ENCODE measurements at regions not wholly inside any gene's neighbourhood (a gene's known extent, or its start where the extent isn't known, plus 50 kb on each side); places are given as distances from the start of the nearest gene placed in this dataset.

GRCh38 chr16:63080746-63081145 is 1044.5 kb upstream of the CDH8 start:
- TF ChIP-seq, protein P1, sequence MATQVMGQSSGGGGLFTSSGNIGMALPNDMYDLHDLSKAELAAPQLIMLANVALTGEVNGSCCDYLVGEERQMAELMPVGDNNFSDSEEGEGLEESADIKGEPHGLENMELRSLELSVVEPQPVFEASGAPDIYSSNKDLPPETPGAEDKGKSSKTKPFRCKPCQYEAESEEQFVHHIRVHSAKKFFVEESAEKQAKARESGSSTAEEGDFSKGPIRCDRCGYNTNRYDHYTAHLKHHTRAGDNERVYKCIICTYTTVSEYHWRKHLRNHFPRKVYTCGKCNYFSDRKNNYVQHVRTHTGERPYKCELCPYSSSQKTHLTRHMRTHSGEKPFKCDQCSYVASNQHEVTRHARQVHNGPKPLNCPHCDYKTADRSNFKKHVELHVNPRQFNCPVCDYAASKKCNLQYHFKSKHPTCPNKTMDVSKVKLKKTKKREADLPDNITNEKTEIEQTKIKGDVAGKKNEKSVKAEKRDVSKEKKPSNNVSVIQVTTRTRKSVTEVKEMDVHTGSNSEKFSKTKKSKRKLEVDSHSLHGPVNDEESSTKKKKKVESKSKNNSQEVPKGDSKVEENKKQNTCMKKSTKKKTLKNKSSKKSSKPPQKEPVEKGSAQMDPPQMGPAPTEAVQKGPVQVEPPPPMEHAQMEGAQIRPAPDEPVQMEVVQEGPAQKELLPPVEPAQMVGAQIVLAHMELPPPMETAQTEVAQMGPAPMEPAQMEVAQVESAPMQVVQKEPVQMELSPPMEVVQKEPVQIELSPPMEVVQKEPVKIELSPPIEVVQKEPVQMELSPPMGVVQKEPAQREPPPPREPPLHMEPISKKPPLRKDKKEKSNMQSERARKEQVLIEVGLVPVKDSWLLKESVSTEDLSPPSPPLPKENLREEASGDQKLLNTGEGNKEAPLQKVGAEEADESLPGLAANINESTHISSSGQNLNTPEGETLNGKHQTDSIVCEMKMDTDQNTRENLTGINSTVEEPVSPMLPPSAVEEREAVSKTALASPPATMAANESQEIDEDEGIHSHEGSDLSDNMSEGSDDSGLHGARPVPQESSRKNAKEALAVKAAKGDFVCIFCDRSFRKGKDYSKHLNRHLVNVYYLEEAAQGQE (IDR thresholded peaks at IDR 0.05; ENCODE audit: insufficient read depth in 1 of 2, low read depth in 2 of 2, low read length in 2 of 2) = no peak
- TF ChIP-seq POLR2AphosphoS5 (IDR thresholded peaks at IDR 0.05; ENCODE audit: low read depth, low read length) (no peak), SIN3A (IDR thresholded peaks at IDR 0.05; ENCODE audit: borderline replicate concordance, insufficient read depth, low read length) (no peak), TAF1 (IDR thresholded peaks at IDR 0.05; ENCODE audit: borderline replicate concordance, insufficient read depth, low read length) (no peak)

GRCh38 chr16:63069047-63069446 is 1032.8 kb upstream of the CDH8 start:
- TF ChIP-seq TAF1 (IDR thresholded peaks at IDR 0.05; ENCODE audit: borderline replicate concordance, insufficient read depth, low read length) (no peak), FOXP2 (optimal IDR thresholded peaks at IDR 0.05; ENCODE audit: borderline replicate concordance, extremely low read depth, extremely low read length, insufficient read depth) (no peak)
- TF ChIP-seq, protein P1 (IDR thresholded peaks at IDR 0.05; ENCODE audit: insufficient read depth in 1 of 2, low read depth in 2 of 2, low read length in 2 of 2) = no peak

- no peak for TF ChIP-seq TAF1 (IDR thresholded peaks at IDR 0.05; ENCODE audit: borderline replicate concordance, insufficient read depth, low read length)
- TF ChIP-seq FOXP2 (optimal IDR thresholded peaks at IDR 0.05; ENCODE audit: borderline replicate concordance, extremely low read depth, extremely low read length, insufficient read depth) = no peak
- TF ChIP-seq, protein P1 (IDR thresholded peaks at IDR 0.05; ENCODE audit: insufficient read depth in 1 of 2, low read depth in 2 of 2, low read length in 2 of 2) = no peak
- TF ChIP-seq POLR2AphosphoS5 (IDR thresholded peaks at IDR 0.05; ENCODE audit: low read depth, low read length) = no peak
- no peak for TF ChIP-seq SIN3A (IDR thresholded peaks at IDR 0.05; ENCODE audit: borderline replicate concordance, insufficient read depth, low read length)
Observed at GRCh38 chr16:63067141-63067540, 1030.9 kb upstream of the CDH8 start.

DNA sequence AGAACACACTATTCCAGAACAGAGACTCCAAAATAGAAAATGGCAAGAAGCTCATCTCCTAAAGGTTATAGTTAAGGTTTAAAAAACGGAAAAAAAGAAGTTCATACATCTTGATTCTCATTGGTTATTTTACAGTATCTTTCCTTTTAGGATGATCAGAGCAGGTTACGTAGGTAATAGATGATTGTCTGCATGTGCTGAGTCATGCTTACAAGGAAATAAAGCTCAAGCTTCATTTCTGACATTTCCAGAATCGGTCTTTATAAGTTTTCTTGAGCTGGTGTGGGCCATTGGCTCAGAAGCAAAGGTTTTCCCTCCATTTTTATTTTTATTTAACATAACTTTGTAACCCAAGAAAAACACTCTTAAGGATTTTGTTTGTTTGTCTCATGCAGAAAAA is 1030.3 kb upstream of the CDH8 start:
- TF ChIP-seq SIN3A (IDR thresholded peaks at IDR 0.05; ENCODE audit: borderline replicate concordance, insufficient read depth, low read length) (no peak), POLR2AphosphoS5 (IDR thresholded peaks at IDR 0.05; ENCODE audit: low read depth, low read length) (no peak), TAF1 (IDR thresholded peaks at IDR 0.05; ENCODE audit: borderline replicate concordance, insufficient read depth, low read length) (no peak), FOXP2 (optimal IDR thresholded peaks at IDR 0.05; ENCODE audit: borderline replicate concordance, extremely low read depth, extremely low read length, insufficient read depth) (no peak)
- TF ChIP-seq, protein P1 (IDR thresholded peaks at IDR 0.05; ENCODE audit: insufficient read depth in 1 of 2, low read depth in 2 of 2, low read length in 2 of 2) = no peak

GRCh38 chr16:63061319-63061718 is 1025.1 kb upstream of the CDH8 start:
- TF ChIP-seq, protein P1 (IDR thresholded peaks at IDR 0.05; ENCODE audit: insufficient read depth in 1 of 2, low read depth in 2 of 2, low read length in 2 of 2) = no peak
- TF ChIP-seq TAF1 (IDR thresholded peaks at IDR 0.05; ENCODE audit: borderline replicate concordance, insufficient read depth, low read length) (no peak), SIN3A (IDR thresholded peaks at IDR 0.05; ENCODE audit: borderline replicate concordance, insufficient read depth, low read length) (no peak), POLR2AphosphoS5 (IDR thresholded peaks at IDR 0.05; ENCODE audit: low read depth, low read length) (no peak), FOXP2 (optimal IDR thresholded peaks at IDR 0.05; ENCODE audit: borderline replicate concordance, extremely low read depth, extremely low read length, insufficient read depth) (no peak)

All from PFSK-1 (cell line).